Trophoblast cell (in vitro differentiated cells and primary cell): ENCODE measurements at regions not wholly inside any gene's neighbourhood (a gene's known extent, or its start where the extent isn't known, plus 50 kb on each side); places are given as distances from the start of the nearest gene placed in this dataset.

ENCODE experiments used
- DNase-seq, 2 donors: peaks; one replicate each; pipeline ENCODE4 v3.0.0-alpha.2; 2016
- H2AFZ ChIP-seq: 2 replicates; pipeline ENCODE4 v1.6.1; 2013; ENCODE audit warnings: low read length, moderate library complexity, mild to moderate bottlenecking; ENCODE audit not compliant: insufficient read depth, poor library complexity
- H2AK5ac ChIP-seq: 2 replicates; pipeline ENCODE4 v1.6.1; 2013; ENCODE audit warnings: mild to moderate bottlenecking, low read length
- H2BK120ac ChIP-seq: 2 replicates; pipeline ENCODE4 v1.6.1; 2013; ENCODE audit warnings: low read length, mild to moderate bottlenecking, moderate library complexity; ENCODE audit not compliant: insufficient read depth, poor library complexity
- H2BK12ac ChIP-seq: 2 replicates; pipeline ENCODE4 v1.6.1; 2013; ENCODE audit warnings: mild to moderate bottlenecking, low read length, moderate library complexity
- H2BK5ac ChIP-seq: 2 replicates; pipeline ENCODE4 v1.6.1; 2013; ENCODE audit warnings: low read length, low read depth, moderate library complexity, mild to moderate bottlenecking; ENCODE audit not compliant: poor library complexity
- H3K14ac ChIP-seq: 2 replicates; pipeline ENCODE4 v1.6.1; 2013; ENCODE audit warnings: mild to moderate bottlenecking, low read length
- H3K18ac ChIP-seq: 2 replicates; pipeline ENCODE4 v1.6.1; 2013; ENCODE audit warnings: mild to moderate bottlenecking, low read length
- H3K23ac ChIP-seq: 2 replicates; pipeline ENCODE4 v1.6.1; 2013; ENCODE audit warnings: low read length
- H3K27ac ChIP-seq: 2 replicates; pipeline ENCODE4 v1.5.1; 2013; ENCODE audit warnings: low read depth, mild to moderate bottlenecking, inconsistent platforms, low read length, moderate library complexity
- H3K27me3 ChIP-seq: 2 replicates; pipeline ENCODE4 v1.6.1; 2013; ENCODE audit warnings: inconsistent platforms, mild to moderate bottlenecking, low read length, moderate library complexity; ENCODE audit not compliant: insufficient read depth
- H3K36me3 ChIP-seq, 2 experiments: 1 replicate in 1 of 2; 2 replicates in 1 of 2; pipeline ENCODE4 v1.6.1; 2013; ENCODE audit warnings: low read length in 2 of 2, mild to moderate bottlenecking in 2 of 2, moderate library complexity in 1 of 2; ENCODE audit not compliant: insufficient read depth in 2 of 2, control insufficient read depth in 1 of 2
- H3K4ac ChIP-seq: 2 replicates; pipeline ENCODE4 v1.6.1; 2013; ENCODE audit warnings: low read depth, mild to moderate bottlenecking, low read length, moderate library complexity
- H3K4me1 ChIP-seq, 2 experiments: 1 replicate in 1 of 2; 2 replicates in 1 of 2; pipeline ENCODE4 v1.6.1; 2013; ENCODE audit warnings: low read length in 2 of 2, mild to moderate bottlenecking in 2 of 2, moderate library complexity in 1 of 2; ENCODE audit not compliant: insufficient read depth in 2 of 2, control insufficient read depth in 1 of 2
- H3K4me2 ChIP-seq: 2 replicates; pipeline ENCODE4 v1.6.1; 2013; ENCODE audit warnings: inconsistent platforms, mild to moderate bottlenecking, low read length, moderate library complexity
- H3K4me3 ChIP-seq: 2 replicates; pipeline ENCODE4 v1.5.1; 2013; ENCODE audit warnings: mild to moderate bottlenecking, low read depth, low read length, inconsistent platforms
- H3K79me1 ChIP-seq: one replicate; pipeline ENCODE4 v1.6.1; 2013; ENCODE audit warnings: low read length
- H3K79me2 ChIP-seq: 2 replicates; pipeline ENCODE4 v1.6.1; 2013; ENCODE audit warnings: low read length, mild to moderate bottlenecking; ENCODE audit not compliant: control insufficient read depth, insufficient read depth, poor library complexity
- H3K9ac ChIP-seq: 2 replicates; pipeline ENCODE4 v1.6.1; 2013; ENCODE audit warnings: mild to moderate bottlenecking, low read length
- H3K9me3 ChIP-seq: 2 replicates; pipeline ENCODE4 v1.6.1; 2013; ENCODE audit warnings: low read depth, mild to moderate bottlenecking, control low read depth, inconsistent platforms, low read length; ENCODE audit not compliant: insufficient read depth
- H4K12ac ChIP-seq: 2 replicates; pipeline ENCODE4 v1.6.1; 2013; ENCODE audit warnings: low read depth, mild to moderate bottlenecking, low read length, moderate library complexity
- H4K8ac ChIP-seq: 2 replicates; pipeline ENCODE4 v1.6.1; 2013; ENCODE audit warnings: low read depth, mild to moderate bottlenecking, low read length, moderate library complexity
- H4K91ac ChIP-seq: one replicate; pipeline ENCODE4 v1.6.1; 2013; ENCODE audit warnings: low read depth, mild to moderate bottlenecking, low read length, moderate library complexity
- WGBS: extraction: QIAGEN DNeasy Blood & Tissue Kit; methylation state at CpG from one replicate; pipeline ENCODE4 v1.1.7; 2013; ENCODE audit warnings: missing lambda C conversion rate; ENCODE audit not compliant: insufficient read length, insufficient coverage; ENCODE audit errors: extremely low coverage; 5-methylcytosine and 5-hydroxymethylcytosine counted together

GRCh38 chr11:70743941-70744351, 345.6 kb downstream of the CTTN start:
- Histone ChIP-seq H3K9ac (no peak overlapping the region), H3K4me2 (no peak overlapping the region), H3K18ac (no peak overlapping the region), H3K9me3 (peaks cover 7% of the 10 kb centered on the region), H2BK120ac (no peak overlapping the region), H2AK5ac (no peak overlapping the region), H3K4ac (no peak overlapping the region), H3K36me3 (no peaks in the 10 kb centered on the region), H3K4me3 (no peak overlapping the region), H4K8ac (no peak overlapping the region), H2AFZ (no peak overlapping the region), H4K12ac (no peak overlapping the region), H3K27ac (no peak overlapping the region), H3K79me1 (no peaks in the 10 kb centered on the region), H4K91ac (no peak overlapping the region), H3K27me3 (no peaks in the 10 kb centered on the region), H2BK12ac (no peak overlapping the region), H2BK5ac (no peak overlapping the region), H3K23ac (no peak overlapping the region), H3K79me2 (no peaks in the 10 kb centered on the region), H3K14ac (no peak overlapping the region), H3K4me1 (peaks cover 7 to 11% of the 10 kb centered on the region in 2 experiments)
- no CpG with 5 or more reads among the region's 9 CpGs for WGBS
- DNase-seq, result no peak

GRCh38 chr11:70744396-70745185, 346.3 kb downstream of the CTTN start:
- no peak overlapping the region for H2BK5ac ChIP-seq
- no peaks in the 10 kb centered on the region for H3K36me3 ChIP-seq
- H4K91ac ChIP-seq, result no peak overlapping the region
- H4K8ac ChIP-seq, result no peak overlapping the region
- no peak overlapping the region for H3K4me2 ChIP-seq
- no peak overlapping the region for H2AFZ ChIP-seq
- peaks cover 10% of the 10 kb centered on the region for H3K9me3 ChIP-seq
- H3K79me2 ChIP-seq, result no peaks in the 10 kb centered on the region
- H2BK12ac ChIP-seq, result no peak overlapping the region
- peaks cover 7 to 11% of the 10 kb centered on the region in 2 experiments for H3K4me1 ChIP-seq
- no peak overlapping the region for H3K4ac ChIP-seq
- no peak overlapping the region for H3K18ac ChIP-seq
- no peak overlapping the region for H3K27ac ChIP-seq
- H3K79me1 ChIP-seq, result no peaks in the 10 kb centered on the region
- H3K14ac ChIP-seq, result no peak overlapping the region
- H2AK5ac ChIP-seq, result no peak overlapping the region
- H4K12ac ChIP-seq, result no peak overlapping the region
- no peaks in the 10 kb centered on the region for H3K27me3 ChIP-seq
- H2BK120ac ChIP-seq, result no peak overlapping the region
- no CpG with 5 or more reads among the region's 17 CpGs for WGBS
- no peak overlapping the region for H3K9ac ChIP-seq
- DNase-seq, result no peak
- no peak overlapping the region for H3K4me3 ChIP-seq
- H3K23ac ChIP-seq, result no peak overlapping the region

GRCh38 chr11:70745451-70745850, 347.1 kb downstream of the CTTN start:
- no peak for DNase-seq
- Histone ChIP-seq H2BK5ac (no peak overlapping the region), H3K27ac (no peak overlapping the region), H3K14ac (no peak overlapping the region), H2BK12ac (no peak overlapping the region), H3K23ac (no peak overlapping the region), H3K36me3 (no peaks in the 10 kb centered on the region), H3K9ac (no peak overlapping the region), H3K79me2 (no peaks in the 10 kb centered on the region), H3K4me1 (peaks cover 7 to 11% of the 10 kb centered on the region in 2 experiments), H3K79me1 (no peaks in the 10 kb centered on the region), H3K4me2 (no peak overlapping the region), H4K91ac (no peak overlapping the region), H3K9me3 (peaks cover 13% of the 10 kb centered on the region), H3K4me3 (no peak overlapping the region), H2BK120ac (no peak overlapping the region), H2AFZ (no peak overlapping the region), H2AK5ac (no peak overlapping the region), H4K8ac (no peak overlapping the region), H3K4ac (no peak overlapping the region), H3K27me3 (no peaks in the 10 kb centered on the region), H3K18ac (no peak overlapping the region), H4K12ac (no peak overlapping the region)
- WGBS, result no CpG with 5 or more reads among the region's 11 CpGs

GRCh38 chr11:70745941-70746340, 347.6 kb downstream of the CTTN start:
- H3K14ac ChIP-seq, result no peak overlapping the region
- no peak for DNase-seq
- peaks cover 13% of the 10 kb centered on the region for H3K9me3 ChIP-seq
- no peak overlapping the region for H3K4ac ChIP-seq
- H3K18ac ChIP-seq, result no peak overlapping the region
- H3K23ac ChIP-seq, result no peak overlapping the region
- H2BK12ac ChIP-seq, result no peak overlapping the region
- no peaks in the 10 kb centered on the region for H3K79me2 ChIP-seq
- H3K9ac ChIP-seq, result no peak overlapping the region
- no peak overlapping the region for H3K4me3 ChIP-seq
- no peak overlapping the region for H2AK5ac ChIP-seq
- H2AFZ ChIP-seq, result no peak overlapping the region
- H3K27ac ChIP-seq, result no peak overlapping the region
- no peak overlapping the region for H4K8ac ChIP-seq
- no peaks in the 10 kb centered on the region for H3K27me3 ChIP-seq
- no peak overlapping the region for H2BK5ac ChIP-seq
- H3K79me1 ChIP-seq, result no peaks in the 10 kb centered on the region
- WGBS, result no CpG with 5 or more reads among the region's 8 CpGs
- no peak overlapping the region for H3K4me2 ChIP-seq
- no peak overlapping the region for H2BK120ac ChIP-seq
- no peaks in the 10 kb centered on the region for H3K36me3 ChIP-seq
- H3K4me1 ChIP-seq, result peaks cover 7 to 11% of the 10 kb centered on the region in 2 experiments
- H4K91ac ChIP-seq, result no peak overlapping the region
- no peak overlapping the region for H4K12ac ChIP-seq
